ENCODE measurements at regions not wholly inside any gene's neighbourhood (a gene's known extent, or its start where the extent isn't known, plus 50 kb on each side); places are given as distances from the start of the nearest gene placed in this dataset.

GRCh38 chr3:146803745-146804144, 198.6 kb upstream of the PLSCR5 start:
- Histone ChIP-seq H3K36me3 (no peaks in the 10 kb centered on the region), H3K9me3 (no peaks in the 10 kb centered on the region), H3K27ac (no peak overlapping the region), H3K27me3 (no peaks in the 10 kb centered on the region), H3K4me3 (no peak overlapping the region), H3K4me1 (no peaks in the 10 kb centered on the region)
- DNase-seq (ENCODE audit: low spot score in 2 of 2) = no peak
- 27% methylated on average over 2 of the region's 2 CpGs for WGBS
- TF ChIP-seq CTCF (IDR thresholded peaks at IDR 0.05) (no peak), POLR2AphosphoS5 (IDR thresholded peaks at IDR 0.05) (no peak), EP300 (IDR thresholded peaks at IDR 0.05) (no peak), POLR2A (IDR thresholded peaks at IDR 0.05) (no peak)

- 56% methylated on average over 2 of the region's 2 CpGs for WGBS
- no peak overlapping the region for H3K4me3 ChIP-seq
- DNase-seq (ENCODE audit: low spot score in 2 of 2) = no peak
- no peak overlapping the region for H3K27ac ChIP-seq
- H3K9me3 ChIP-seq = no peaks in the 10 kb centered on the region
- H3K36me3 ChIP-seq = no peaks in the 10 kb centered on the region
- no peaks in the 10 kb centered on the region for H3K4me1 ChIP-seq
- no peaks in the 10 kb centered on the region for H3K27me3 ChIP-seq
- TF ChIP-seq POLR2A (IDR thresholded peaks at IDR 0.05) (no peak), EP300 (IDR thresholded peaks at IDR 0.05) (no peak), POLR2AphosphoS5 (IDR thresholded peaks at IDR 0.05) (no peak), CTCF (IDR thresholded peaks at IDR 0.05) (no peak)
Observed at GRCh38 chr3:146801492-146801891, 196.3 kb upstream of the PLSCR5 start.

GRCh38 chr3:146800484-146800883, 195.3 kb upstream of the PLSCR5 start:
- H3K27ac ChIP-seq = no peak overlapping the region
- H3K27me3 ChIP-seq = no peaks in the 10 kb centered on the region
- DNase-seq (ENCODE audit: low spot score in 2 of 2) = no peak
- H3K36me3 ChIP-seq = no peaks in the 10 kb centered on the region
- H3K4me3 ChIP-seq = no peak overlapping the region
- H3K9me3 ChIP-seq = no peaks in the 10 kb centered on the region
- H3K4me1 ChIP-seq = no peaks in the 10 kb centered on the region
- WGBS = 71% methylated on average over 2 of the region's 2 CpGs
- TF ChIP-seq POLR2AphosphoS5 (IDR thresholded peaks at IDR 0.05) (no peak), POLR2A (IDR thresholded peaks at IDR 0.05) (no peak), EP300 (IDR thresholded peaks at IDR 0.05) (no peak), CTCF (IDR thresholded peaks at IDR 0.05) (no peak)

DNA sequence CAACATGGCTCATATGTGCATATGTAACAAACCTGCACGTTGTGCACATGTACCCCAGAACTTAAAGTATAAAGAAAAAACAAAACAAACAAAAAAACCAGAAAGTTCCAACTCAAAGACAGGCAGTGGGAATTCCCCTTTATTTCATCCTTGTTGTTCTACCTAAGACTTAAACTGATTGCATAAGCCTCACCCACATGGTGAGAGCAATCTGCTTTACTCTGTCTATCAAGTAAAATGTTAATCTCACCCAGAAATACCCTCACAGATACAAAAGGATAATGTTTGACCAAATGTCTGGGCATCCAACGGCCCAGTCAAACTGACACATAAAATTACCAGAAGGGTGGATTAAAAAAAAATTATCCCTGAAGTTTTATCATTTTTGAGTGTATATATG, 190.9 kb upstream of the PLSCR5 start:
- H3K27ac ChIP-seq = no peak overlapping the region
- TF ChIP-seq POLR2AphosphoS5 (IDR thresholded peaks at IDR 0.05) (no peak), EP300 (IDR thresholded peaks at IDR 0.05) (no peak), CTCF (IDR thresholded peaks at IDR 0.05) (no peak), POLR2A (IDR thresholded peaks at IDR 0.05) (no peak)
- no peak for DNase-seq (ENCODE audit: low spot score in 2 of 2)
- no peaks in the 10 kb centered on the region for H3K4me1 ChIP-seq
- H3K36me3 ChIP-seq = no peaks in the 10 kb centered on the region
- WGBS = 67% methylated on average over 2 of the region's 2 CpGs
- H3K27me3 ChIP-seq = no peaks in the 10 kb centered on the region
- no peak overlapping the region for H3K4me3 ChIP-seq
- H3K9me3 ChIP-seq = no peaks in the 10 kb centered on the region

GRCh38 chr3:146783446-146783845, 178.3 kb upstream of the PLSCR5 start:
- TF ChIP-seq CTCF (IDR thresholded peaks at IDR 0.05) (no peak), POLR2A (IDR thresholded peaks at IDR 0.05) (no peak), EP300 (IDR thresholded peaks at IDR 0.05) (no peak), POLR2AphosphoS5 (IDR thresholded peaks at IDR 0.05) (no peak)
- DNase-seq (ENCODE audit: low spot score in 2 of 2) = no peak
- 61% methylated on average over 2 of the region's 2 CpGs for WGBS

More at GRCh38 chr3:146783446-146783845, 178.3 kb upstream of the PLSCR5 start:
- H3K27me3 ChIP-seq = no peaks in the 10 kb centered on the region
- no peak overlapping the region for H3K27ac ChIP-seq
- H3K9me3 ChIP-seq = no peaks in the 10 kb centered on the region
- no peak overlapping the region for H3K4me3 ChIP-seq
- H3K36me3 ChIP-seq = no peaks in the 10 kb centered on the region
- H3K4me1 ChIP-seq = no peaks in the 10 kb centered on the region

Data from suprapubic skin (tissue), 4 donors.